ENCODE measurements at regions not wholly inside any gene's neighbourhood (a gene's known extent, or its start where the extent isn't known, plus 50 kb on each side); places are given as distances from the start of the nearest gene placed in this dataset.

DNA sequence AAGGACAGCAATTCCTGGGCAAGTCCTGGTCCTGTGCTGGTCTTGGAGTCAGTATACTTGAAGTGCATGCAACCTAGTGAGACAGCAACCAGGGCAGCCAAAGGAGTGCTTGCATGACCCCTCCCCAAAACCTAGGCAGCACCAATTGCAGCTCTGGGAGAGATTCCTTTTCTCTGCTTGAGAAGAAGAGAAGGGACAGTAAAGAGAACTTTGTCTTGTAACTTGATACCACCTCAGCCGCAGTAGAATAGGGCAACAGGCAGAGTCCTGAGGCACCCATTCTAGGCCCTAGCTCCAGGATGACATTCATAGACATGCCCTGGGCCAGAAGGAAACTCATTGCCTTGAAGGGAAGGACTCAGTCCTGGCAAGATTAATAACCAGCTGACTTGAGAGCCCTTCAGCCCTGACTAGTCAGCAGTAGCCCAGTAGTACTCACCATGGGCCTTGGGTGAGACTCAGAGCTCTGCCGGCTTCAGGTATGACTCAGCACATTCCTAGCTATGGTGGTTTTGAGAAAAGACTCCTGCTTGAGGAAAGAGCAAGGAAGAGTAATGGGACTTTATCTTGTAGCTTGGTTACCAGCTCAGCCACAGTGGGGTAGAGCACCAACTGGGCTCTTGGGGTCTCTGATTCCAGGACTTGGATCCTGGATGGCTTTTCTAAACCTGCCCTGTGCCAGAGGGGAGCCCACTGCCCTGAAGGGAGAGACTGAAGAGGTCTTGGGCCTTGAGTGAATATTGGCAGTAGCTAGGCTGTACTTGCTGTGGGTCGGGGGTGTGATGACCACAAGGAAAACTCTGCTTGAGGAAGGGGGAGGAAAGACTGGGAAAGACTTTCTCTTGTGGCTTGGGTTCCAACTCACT lies 51.7 kb upstream of the ACADM start:
- Histone ChIP-seq H3K36me3 (ENCODE audit: insufficient read depth, low read length) (no peaks in the 10 kb centered on the region), H3K4me3 (ENCODE audit: low read length, poor library complexity, severe bottlenecking) (no peak overlapping the region), H3K9ac (ENCODE audit: low read depth, low read length, poor library complexity, severe bottlenecking) (no peak overlapping the region), H3F3A (ENCODE audit: low read depth) (no peaks in the 10 kb centered on the region), H3K27me3 (ENCODE audit: insufficient read depth, low read length, poor library complexity, severe bottlenecking) (no peaks in the 10 kb centered on the region), H2AFZ (ENCODE audit: low read length) (peak overlapping the region; percentile 39; the same call in 1 of the 2 replicates), H4K20me1 (ENCODE audit: insufficient read depth, low read length, poor library complexity, severe bottlenecking) (no peaks in the 10 kb centered on the region), H3K79me2 (ENCODE audit: insufficient read depth, low read length) (no peaks in the 10 kb centered on the region), H3K9me2 (replicated peaks; ENCODE audit: low read depth, low read length) (no peaks in the 10 kb centered on the region), H3K4me2 (ENCODE audit: low read depth, low read length, poor library complexity, severe bottlenecking) (no peak overlapping the region), H3K4me1 (ENCODE audit: insufficient read depth, low read length, poor library complexity, severe bottlenecking) (no peaks in the 10 kb centered on the region), H3K9me3 (ENCODE audit: insufficient read depth, low read depth, low read length) (no peaks in the 10 kb centered on the region)
- TF ChIP-seq CTCF (conservative IDR thresholded peaks at IDR 0.05; ENCODE audit: low read length) (no peak), EZH2phosphoT487 (IDR thresholded peaks at IDR 0.05; ENCODE audit: borderline replicate concordance) (no peak)

- Histone ChIP-seq H3K9me2 (replicated peaks; ENCODE audit: low read depth, low read length) (no peaks in the 10 kb centered on the region), H3K79me2 (ENCODE audit: insufficient read depth, low read length) (no peaks in the 10 kb centered on the region), H3K9ac (ENCODE audit: low read depth, low read length, poor library complexity, severe bottlenecking) (no peak overlapping the region), H4K20me1 (ENCODE audit: insufficient read depth, low read length, poor library complexity, severe bottlenecking) (no peaks in the 10 kb centered on the region), H3K27me3 (ENCODE audit: insufficient read depth, low read length, poor library complexity, severe bottlenecking) (no peaks in the 10 kb centered on the region), H3K36me3 (ENCODE audit: insufficient read depth, low read length) (no peaks in the 10 kb centered on the region), H3F3A (ENCODE audit: low read depth) (no peaks in the 10 kb centered on the region), H3K4me2 (ENCODE audit: low read depth, low read length, poor library complexity, severe bottlenecking) (no peak overlapping the region), H3K4me1 (ENCODE audit: insufficient read depth, low read length, poor library complexity, severe bottlenecking) (no peaks in the 10 kb centered on the region), H3K9me3 (ENCODE audit: insufficient read depth, low read depth, low read length) (no peaks in the 10 kb centered on the region), H3K4me3 (ENCODE audit: low read length, poor library complexity, severe bottlenecking) (no peak overlapping the region), H2AFZ (ENCODE audit: low read length) (no peak overlapping the region)
- no peak for TF ChIP-seq EZH2phosphoT487 (IDR thresholded peaks at IDR 0.05; ENCODE audit: borderline replicate concordance)
- TF ChIP-seq CTCF (conservative IDR thresholded peaks at IDR 0.05; ENCODE audit: low read length), result no peak
Measured at GRCh38 chr1:75673399-75673798, 51.1 kb upstream of the ACADM start.

- Histone ChIP-seq H3K9me2 (replicated peaks; ENCODE audit: low read depth, low read length) (no peaks in the 10 kb centered on the region), H3F3A (ENCODE audit: low read depth) (no peaks in the 10 kb centered on the region), H3K4me3 (ENCODE audit: low read length, poor library complexity, severe bottlenecking) (no peak overlapping the region), H3K27me3 (ENCODE audit: insufficient read depth, low read length, poor library complexity, severe bottlenecking) (no peaks in the 10 kb centered on the region), H3K4me2 (ENCODE audit: low read depth, low read length, poor library complexity, severe bottlenecking) (no peak overlapping the region), H3K9me3 (ENCODE audit: insufficient read depth, low read depth, low read length) (no peaks in the 10 kb centered on the region), H4K20me1 (ENCODE audit: insufficient read depth, low read length, poor library complexity, severe bottlenecking) (no peaks in the 10 kb centered on the region), H3K9ac (ENCODE audit: low read depth, low read length, poor library complexity, severe bottlenecking) (no peak overlapping the region), H3K36me3 (ENCODE audit: insufficient read depth, low read length) (no peaks in the 10 kb centered on the region), H3K4me1 (ENCODE audit: insufficient read depth, low read length, poor library complexity, severe bottlenecking) (no peaks in the 10 kb centered on the region), H2AFZ (ENCODE audit: low read length) (no peak overlapping the region), H3K79me2 (ENCODE audit: insufficient read depth, low read length) (no peaks in the 10 kb centered on the region)
- TF ChIP-seq CTCF (conservative IDR thresholded peaks at IDR 0.05; ENCODE audit: low read length) (no peak), EZH2phosphoT487 (IDR thresholded peaks at IDR 0.05; ENCODE audit: borderline replicate concordance) (no peak)
Measured at GRCh38 chr1:75673885-75674284, 50.6 kb upstream of the ACADM start.
